ENCODE measurements at regions not wholly inside any gene's neighbourhood (a gene's known extent, or its start where the extent isn't known, plus 50 kb on each side); places are given as distances from the start of the nearest gene placed in this dataset.

GRCh38 chr18:22734105-22734661, 198.9 kb upstream of the RBBP8 start:
- no peak for TF ChIP-seq CTCF (IDR thresholded peaks at IDR 0.05; ENCODE audit: insufficient read depth, low read length, poor library complexity, severe bottlenecking)
- no peak overlapping the region for H3K4me3 ChIP-seq (replicated peaks; ENCODE audit: low read depth, low read length)

GRCh38 chr18:22734791-22735627, 198.1 kb upstream of the RBBP8 start:
- Histone ChIP-seq H3K27me3 (replicated peaks; ENCODE audit: control insufficient read depth, insufficient read depth, low read length) (no peaks in the 10 kb centered on the region), H3K4me3 (replicated peaks; ENCODE audit: low read depth, low read length) (no peak overlapping the region), H3K36me3 (ENCODE audit: control insufficient read depth, insufficient read depth, low read length) (no peaks in the 10 kb centered on the region)
- TF ChIP-seq CTCF (IDR thresholded peaks at IDR 0.05; ENCODE audit: insufficient read depth, low read length, poor library complexity, severe bottlenecking): no peak
- DNase-seq (ENCODE audit: extremely low read depth, insufficient read length): no peak

More at GRCh38 chr18:22734105-22734661, 198.9 kb upstream of the RBBP8 start:
- Histone ChIP-seq H3K27me3 (replicated peaks; ENCODE audit: control insufficient read depth, insufficient read depth, low read length) (no peaks in the 10 kb centered on the region), H3K36me3 (ENCODE audit: control insufficient read depth, insufficient read depth, low read length) (no peaks in the 10 kb centered on the region)
- DNase-seq (ENCODE audit: extremely low read depth, insufficient read length): no peak

- no peak overlapping the region for H3K4me3 ChIP-seq (replicated peaks; ENCODE audit: low read depth, low read length)
- no peak for DNase-seq (ENCODE audit: extremely low read depth, insufficient read length)
- no peak for TF ChIP-seq CTCF (IDR thresholded peaks at IDR 0.05; ENCODE audit: insufficient read depth, low read length, poor library complexity, severe bottlenecking)
- no peaks in the 10 kb centered on the region for H3K27me3 ChIP-seq (replicated peaks; ENCODE audit: control insufficient read depth, insufficient read depth, low read length)
- H3K36me3 ChIP-seq (ENCODE audit: control insufficient read depth, insufficient read depth, low read length): no peaks in the 10 kb centered on the region
These were observed 196.1 kb upstream of the RBBP8 start for GRCh38 chr18:22737054-22737453.

- peak; percentile 11 for DNase-seq (ENCODE audit: extremely low read depth, insufficient read length)
- TF ChIP-seq CTCF (IDR thresholded peaks at IDR 0.05; ENCODE audit: insufficient read depth, low read length, poor library complexity, severe bottlenecking): no peak
- no peaks in the 10 kb centered on the region for H3K27me3 ChIP-seq (replicated peaks; ENCODE audit: control insufficient read depth, insufficient read depth, low read length)
These were observed 194.0 kb upstream of the RBBP8 start for GRCh38 chr18:22739061-22739642.

GRCh38 chr18:22739789-22740188, 193.3 kb upstream of the RBBP8 start:
- Histone ChIP-seq H3K4me3 (replicated peaks; ENCODE audit: low read depth, low read length) (no peak overlapping the region), H3K27me3 (replicated peaks; ENCODE audit: control insufficient read depth, insufficient read depth, low read length) (no peaks in the 10 kb centered on the region), H3K36me3 (ENCODE audit: control insufficient read depth, insufficient read depth, low read length) (no peaks in the 10 kb centered on the region)
- DNase-seq (ENCODE audit: extremely low read depth, insufficient read length): no peak
- TF ChIP-seq CTCF (IDR thresholded peaks at IDR 0.05; ENCODE audit: insufficient read depth, low read length, poor library complexity, severe bottlenecking): no peak

More at GRCh38 chr18:22739061-22739642, 194.0 kb upstream of the RBBP8 start:
- H3K36me3 ChIP-seq (ENCODE audit: control insufficient read depth, insufficient read depth, low read length): no peaks in the 10 kb centered on the region
- H3K4me3 ChIP-seq (replicated peaks; ENCODE audit: low read depth, low read length): no peak overlapping the region
